WTC11 (cell line): ENCODE measurements at regions not wholly inside any gene's neighbourhood (a gene's known extent, or its start where the extent isn't known, plus 50 kb on each side); places are given as distances from the start of the nearest gene placed in this dataset.

Source experiments
- CREB1 ChIP-seq: sonication (generic); formaldehyde crosslinking; IDR thresholded peaks from 2 replicates; pipeline ENCODE4 v1.8.0; 2023; ENCODE audit warnings: mild to moderate bottlenecking, missing genetic modification reagents
- E2F4 ChIP-seq: sonication (generic); formaldehyde crosslinking; IDR thresholded peaks from 2 replicates; pipeline ENCODE4 v1.8.1; 2022; ENCODE audit warnings: low read depth, mild to moderate bottlenecking, moderate library complexity, missing genetic modification reagents, borderline replicate concordance
- ESRRA ChIP-seq: sonication (generic); formaldehyde crosslinking; IDR thresholded peaks from 2 replicates; pipeline ENCODE4 v1.8.1; 2022; ENCODE audit warnings: mild to moderate bottlenecking, missing genetic modification reagents, borderline replicate concordance
- MYBL2 ChIP-seq: sonication (generic); formaldehyde crosslinking; IDR thresholded peaks from 2 replicates; pipeline ENCODE4 v1.8.1; 2023; ENCODE audit warnings: mild to moderate bottlenecking, moderate library complexity, missing genetic modification reagents
- NR2C2 ChIP-seq: sonication (generic); formaldehyde crosslinking; IDR thresholded peaks from 2 replicates; pipeline ENCODE4 v1.8.0; 2022; ENCODE audit warnings: mild to moderate bottlenecking, missing genetic modification reagents
- NR3C1 ChIP-seq: sonication (generic); formaldehyde crosslinking; conservative IDR thresholded peaks from 2 replicates; pipeline ENCODE4 v1.8.1; 2023; ENCODE audit warnings: low read depth, mild to moderate bottlenecking, missing genetic modification reagents
- TEAD4 ChIP-seq: sonication (generic); formaldehyde crosslinking; IDR thresholded peaks from 2 replicates; pipeline ENCODE4 v1.8.0; 2022; ENCODE audit warnings: mild to moderate bottlenecking, missing genetic modification reagents
- TF ChIP-seq, protein P1 (sequence below): fragments of 200-600 bp; IDR thresholded peaks from 2 replicates; pipeline ENCODE4 v1.8.0; 2022; ENCODE audit warnings: antibody characterized with exemption
- TF ChIP-seq, protein P2 (sequence below): sonication (generic); formaldehyde crosslinking; IDR thresholded peaks from 2 replicates; pipeline ENCODE4 v1.8.1; 2022; ENCODE audit warnings: mild to moderate bottlenecking, missing genetic modification reagents, moderate library complexity, borderline replicate concordance
- TF ChIP-seq, protein P3 (sequence below): sonication (generic); formaldehyde crosslinking; IDR thresholded peaks from 2 replicates; pipeline ENCODE4 v1.8.1; 2022; ENCODE audit warnings: mild to moderate bottlenecking, moderate library complexity, missing genetic modification reagents

- TF ChIP-seq NR2C2: no peak
- TF ChIP-seq TEAD4 (CRISPR knock-in tag): no peak
- TF ChIP-seq CREB1: no peak
- TF ChIP-seq, protein P1, sequence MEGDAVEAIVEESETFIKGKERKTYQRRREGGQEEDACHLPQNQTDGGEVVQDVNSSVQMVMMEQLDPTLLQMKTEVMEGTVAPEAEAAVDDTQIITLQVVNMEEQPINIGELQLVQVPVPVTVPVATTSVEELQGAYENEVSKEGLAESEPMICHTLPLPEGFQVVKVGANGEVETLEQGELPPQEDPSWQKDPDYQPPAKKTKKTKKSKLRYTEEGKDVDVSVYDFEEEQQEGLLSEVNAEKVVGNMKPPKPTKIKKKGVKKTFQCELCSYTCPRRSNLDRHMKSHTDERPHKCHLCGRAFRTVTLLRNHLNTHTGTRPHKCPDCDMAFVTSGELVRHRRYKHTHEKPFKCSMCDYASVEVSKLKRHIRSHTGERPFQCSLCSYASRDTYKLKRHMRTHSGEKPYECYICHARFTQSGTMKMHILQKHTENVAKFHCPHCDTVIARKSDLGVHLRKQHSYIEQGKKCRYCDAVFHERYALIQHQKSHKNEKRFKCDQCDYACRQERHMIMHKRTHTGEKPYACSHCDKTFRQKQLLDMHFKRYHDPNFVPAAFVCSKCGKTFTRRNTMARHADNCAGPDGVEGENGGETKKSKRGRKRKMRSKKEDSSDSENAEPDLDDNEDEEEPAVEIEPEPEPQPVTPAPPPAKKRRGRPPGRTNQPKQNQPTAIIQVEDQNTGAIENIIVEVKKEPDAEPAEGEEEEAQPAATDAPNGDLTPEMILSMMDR: no peak
- TF ChIP-seq MYBL2 (CRISPR knock-in tag): no peak
- TF ChIP-seq E2F4 (CRISPR knock-in tag): no peak
- TF ChIP-seq NR3C1 (CRISPR knock-in tag): no peak
- TF ChIP-seq, protein P2, sequence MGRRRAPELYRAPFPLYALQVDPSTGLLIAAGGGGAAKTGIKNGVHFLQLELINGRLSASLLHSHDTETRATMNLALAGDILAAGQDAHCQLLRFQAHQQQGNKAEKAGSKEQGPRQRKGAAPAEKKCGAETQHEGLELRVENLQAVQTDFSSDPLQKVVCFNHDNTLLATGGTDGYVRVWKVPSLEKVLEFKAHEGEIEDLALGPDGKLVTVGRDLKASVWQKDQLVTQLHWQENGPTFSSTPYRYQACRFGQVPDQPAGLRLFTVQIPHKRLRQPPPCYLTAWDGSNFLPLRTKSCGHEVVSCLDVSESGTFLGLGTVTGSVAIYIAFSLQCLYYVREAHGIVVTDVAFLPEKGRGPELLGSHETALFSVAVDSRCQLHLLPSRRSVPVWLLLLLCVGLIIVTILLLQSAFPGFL (CRISPR knock-in tag): no peak
- TF ChIP-seq, protein P3, sequence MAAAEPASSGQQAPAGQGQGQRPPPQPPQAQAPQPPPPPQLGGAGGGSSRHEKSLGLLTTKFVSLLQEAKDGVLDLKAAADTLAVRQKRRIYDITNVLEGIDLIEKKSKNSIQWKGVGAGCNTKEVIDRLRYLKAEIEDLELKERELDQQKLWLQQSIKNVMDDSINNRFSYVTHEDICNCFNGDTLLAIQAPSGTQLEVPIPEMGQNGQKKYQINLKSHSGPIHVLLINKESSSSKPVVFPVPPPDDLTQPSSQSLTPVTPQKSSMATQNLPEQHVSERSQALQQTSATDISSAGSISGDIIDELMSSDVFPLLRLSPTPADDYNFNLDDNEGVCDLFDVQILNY (CRISPR knock-in tag): no peak
- no peak for TF ChIP-seq ESRRA
These were observed 234.4 kb downstream of the KCNA4 start for GRCh38 chr11:29782447-29782846.
